WI38 (cell line): ENCODE measurements at regions not wholly inside any gene's neighbourhood (a gene's known extent, or its start where the extent isn't known, plus 50 kb on each side); places are given as distances from the start of the nearest gene placed in this dataset.

Experiments
- H3K4me3 ChIP-seq: 2 replicates; pipeline ENCODE4 v1.5.1; 2011; ENCODE audit warnings: low read depth, mild to moderate bottlenecking, control low read depth, low read length
- CTCF ChIP-seq: IDR thresholded peaks from 2 replicates; pipeline ENCODE4 v1.5.1; 2012; ENCODE audit warnings: low read depth, mild to moderate bottlenecking, control low read depth, low read length

GRCh38 chr7:26091933-26092332, 60.1 kb upstream of the NFE2L3 start:
- no peak overlapping the region for H3K4me3 ChIP-seq
- TF ChIP-seq CTCF: no peak

DNA sequence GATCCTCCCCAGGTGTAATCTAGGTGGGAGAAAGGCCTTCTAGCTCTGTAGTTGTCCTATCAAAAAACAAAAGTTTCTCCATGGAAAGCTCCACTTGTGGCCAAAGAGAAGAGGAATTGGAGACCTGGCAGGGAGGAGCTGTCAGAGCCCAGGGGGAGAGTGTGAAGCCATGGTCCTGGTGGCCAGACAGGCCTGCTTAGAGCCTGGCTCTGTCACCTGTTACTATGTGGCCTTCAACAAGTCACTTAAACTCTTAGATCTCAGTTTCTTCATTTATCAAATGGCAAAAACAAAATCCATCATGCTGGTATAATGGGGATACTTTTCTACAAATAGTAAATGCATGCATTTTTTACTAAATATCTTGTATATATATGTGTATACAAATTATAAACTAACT, 59.0 kb upstream of the NFE2L3 start:
- TF ChIP-seq CTCF: no peak
- no peak overlapping the region for H3K4me3 ChIP-seq

GRCh38 chr7:26096136-26096535, 55.9 kb upstream of the NFE2L3 start:
- H3K4me3 ChIP-seq: no peak overlapping the region
- TF ChIP-seq CTCF: no peak

DNA sequence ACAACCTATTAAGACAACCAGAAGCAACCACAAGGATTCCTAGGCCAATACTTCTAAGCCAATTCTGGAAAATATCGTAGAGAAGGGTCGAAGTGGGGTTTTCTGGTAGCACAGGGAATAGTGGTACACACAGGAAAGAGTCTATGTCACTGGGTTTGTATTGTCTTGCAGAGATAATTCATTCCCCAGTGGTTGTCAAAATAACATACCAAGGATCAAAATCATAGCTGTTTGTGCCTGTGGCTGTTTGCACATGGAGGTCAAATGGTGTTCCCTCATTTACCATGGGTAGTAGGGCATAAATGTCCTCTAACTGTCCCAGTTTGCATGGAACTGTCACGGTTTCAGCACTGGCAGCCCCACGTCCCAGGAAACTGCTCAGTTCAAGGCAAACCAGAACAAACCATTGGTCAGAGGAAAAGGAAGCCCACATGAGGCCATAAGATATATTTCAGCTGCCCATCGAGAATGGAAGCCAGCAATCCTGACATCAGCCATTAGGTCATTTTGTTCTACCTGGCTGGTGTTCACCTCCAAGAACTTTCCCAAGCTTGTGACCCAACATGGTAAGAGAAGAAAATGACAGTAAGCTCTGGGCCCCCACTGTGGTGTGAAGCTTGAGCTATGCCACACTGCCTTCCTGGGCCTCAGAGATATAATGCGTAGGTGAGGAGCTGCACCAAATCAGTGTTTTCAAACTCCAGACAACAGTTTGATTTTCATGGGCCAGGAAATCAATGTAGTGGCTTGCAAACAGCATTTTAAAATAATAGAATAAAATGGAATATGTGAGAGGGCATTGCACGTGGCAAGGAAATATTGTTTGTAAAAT, 53.9 kb upstream of the NFE2L3 start:
- no peak overlapping the region for H3K4me3 ChIP-seq
- TF ChIP-seq CTCF: no peak

DNA sequence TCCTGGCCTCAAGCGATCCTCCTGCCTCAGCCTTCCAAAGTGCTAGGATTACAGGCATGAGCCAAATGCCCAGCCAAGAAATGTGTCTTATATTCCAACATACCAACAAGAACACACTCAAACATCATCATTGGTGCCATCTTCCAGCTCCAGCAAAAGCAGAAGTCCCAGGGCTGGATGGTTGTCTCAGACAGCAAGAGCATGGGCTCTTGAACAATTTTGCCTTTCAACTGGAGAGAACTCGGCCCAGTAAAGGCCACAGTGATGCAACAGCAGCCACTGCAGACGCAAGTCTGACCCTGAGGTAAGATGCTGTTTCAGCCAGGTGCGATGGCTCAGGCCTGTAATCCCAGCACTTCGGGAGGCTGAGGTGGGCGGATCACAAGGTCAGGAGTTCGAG, 52.8 kb upstream of the NFE2L3 start:
- no peak for TF ChIP-seq CTCF
- H3K4me3 ChIP-seq: no peak overlapping the region

GRCh38 chr7:26100406-26101339, 51.3 kb upstream of the NFE2L3 start:
- no peak overlapping the region for H3K4me3 ChIP-seq
- TF ChIP-seq CTCF: no peak
